ENCODE measurements at regions not wholly inside any gene's neighbourhood (a gene's known extent, or its start where the extent isn't known, plus 50 kb on each side); places are given as distances from the start of the nearest gene placed in this dataset.

DNA sequence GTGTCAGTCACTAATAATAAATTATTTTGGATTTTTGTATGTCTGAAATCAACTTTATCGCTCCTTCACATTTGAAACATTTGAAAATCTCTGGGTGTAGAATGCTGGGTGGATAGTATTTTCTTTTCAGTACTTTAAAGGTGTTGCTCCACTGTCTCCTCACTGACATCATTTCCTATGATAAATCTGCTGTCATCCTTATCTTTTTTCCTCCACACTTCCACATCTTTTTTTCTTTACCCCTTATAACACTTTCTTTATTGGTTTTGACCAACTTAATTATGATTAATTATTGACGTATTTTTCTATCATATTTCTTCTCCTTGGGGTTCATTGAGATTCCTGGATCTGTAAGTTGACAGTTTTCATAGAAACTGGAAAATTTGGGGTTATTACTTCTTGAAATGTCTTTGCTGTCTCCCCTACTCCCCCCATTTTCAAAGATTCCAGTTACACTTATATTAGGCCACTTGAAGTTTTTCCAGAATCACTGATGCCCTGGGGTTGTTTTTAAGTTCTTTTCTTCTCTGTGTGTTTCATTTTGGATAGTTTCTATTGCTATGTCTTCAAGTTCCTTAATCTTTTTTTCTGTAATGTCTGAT lies 177.5 kb upstream of the DIO3 start:
- no peak for DNase-seq

DNA sequence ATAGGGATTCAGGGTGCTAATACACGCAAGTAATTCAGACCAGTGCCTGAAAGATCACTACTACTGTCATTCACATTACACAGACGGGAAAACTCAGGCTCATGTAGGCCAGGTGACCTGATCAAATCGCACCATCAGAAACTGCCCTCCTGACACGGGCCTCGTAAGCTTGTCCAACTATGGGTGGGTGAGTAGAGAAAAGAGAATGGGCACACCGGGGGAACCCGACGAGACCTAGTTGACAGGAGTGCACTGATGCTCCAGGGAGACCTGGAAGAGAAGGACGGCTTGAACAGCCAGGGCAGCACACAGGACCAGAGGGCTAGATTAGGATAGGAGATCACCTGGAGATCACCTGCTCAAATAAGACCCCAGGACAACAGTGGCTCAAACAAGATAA lies 166.9 kb upstream of the DIO3 start:
- no peak for DNase-seq

DNA sequence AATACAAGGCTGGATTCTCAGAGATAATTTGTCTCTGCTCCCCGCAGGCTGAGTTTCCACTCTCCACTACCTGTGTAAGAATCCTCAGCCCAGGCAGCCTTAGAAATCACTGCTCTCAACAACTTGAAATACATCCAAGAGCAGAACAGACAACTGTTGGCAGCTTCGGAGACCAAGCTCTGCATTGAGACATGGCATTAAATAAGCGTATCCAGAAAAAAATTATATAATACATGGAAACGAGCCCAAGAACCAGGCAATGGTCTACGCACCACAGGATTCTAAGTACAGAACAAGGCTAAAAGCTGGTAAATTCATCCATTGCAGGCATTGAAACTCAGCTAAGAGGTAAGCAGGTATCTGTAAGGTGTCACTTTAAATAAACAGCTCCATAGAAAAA lies 165.5 kb upstream of the DIO3 start:
- DNase-seq, result no peak

DNA sequence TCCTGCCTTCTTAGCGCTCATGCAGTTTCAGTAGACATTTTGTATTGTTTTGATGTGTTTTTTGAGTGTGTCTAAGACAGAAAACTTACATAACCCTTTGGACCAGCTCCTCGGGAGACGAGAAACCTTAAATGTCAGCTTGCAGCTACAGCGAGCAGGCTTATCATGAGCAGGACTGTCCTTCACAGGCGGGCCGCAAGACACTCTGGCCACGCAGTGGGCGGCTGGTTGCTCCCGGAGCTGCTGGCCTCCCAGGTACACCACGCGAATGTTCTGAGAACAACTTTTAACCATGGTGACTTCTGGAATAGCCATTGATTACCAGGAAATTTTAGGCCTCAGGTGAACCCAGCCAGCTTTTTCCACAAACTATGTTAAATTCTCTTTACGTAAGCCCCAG lies 164.1 kb upstream of the DIO3 start:
- no peak for DNase-seq

DNA sequence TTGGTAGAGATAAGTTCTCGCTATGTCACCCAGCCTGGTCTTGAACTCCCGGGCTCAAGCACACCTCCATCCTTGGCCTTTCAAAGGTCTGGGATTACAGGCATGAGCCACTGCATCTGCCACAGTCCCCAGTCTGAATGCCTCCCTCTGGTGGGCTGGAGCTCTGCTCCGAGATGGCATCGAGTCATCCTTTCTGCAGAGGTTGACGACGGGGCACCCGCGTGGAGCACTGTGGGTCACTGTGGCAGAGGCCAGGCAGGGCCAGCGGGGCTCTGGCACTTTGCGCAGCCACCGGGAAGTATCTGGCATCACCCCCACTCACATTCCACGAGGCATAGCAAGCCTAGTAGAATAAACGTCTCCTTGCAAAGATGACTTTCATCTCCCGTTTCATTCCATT lies 163.3 kb upstream of the DIO3 start:
- DNase-seq, result no peak

DNA sequence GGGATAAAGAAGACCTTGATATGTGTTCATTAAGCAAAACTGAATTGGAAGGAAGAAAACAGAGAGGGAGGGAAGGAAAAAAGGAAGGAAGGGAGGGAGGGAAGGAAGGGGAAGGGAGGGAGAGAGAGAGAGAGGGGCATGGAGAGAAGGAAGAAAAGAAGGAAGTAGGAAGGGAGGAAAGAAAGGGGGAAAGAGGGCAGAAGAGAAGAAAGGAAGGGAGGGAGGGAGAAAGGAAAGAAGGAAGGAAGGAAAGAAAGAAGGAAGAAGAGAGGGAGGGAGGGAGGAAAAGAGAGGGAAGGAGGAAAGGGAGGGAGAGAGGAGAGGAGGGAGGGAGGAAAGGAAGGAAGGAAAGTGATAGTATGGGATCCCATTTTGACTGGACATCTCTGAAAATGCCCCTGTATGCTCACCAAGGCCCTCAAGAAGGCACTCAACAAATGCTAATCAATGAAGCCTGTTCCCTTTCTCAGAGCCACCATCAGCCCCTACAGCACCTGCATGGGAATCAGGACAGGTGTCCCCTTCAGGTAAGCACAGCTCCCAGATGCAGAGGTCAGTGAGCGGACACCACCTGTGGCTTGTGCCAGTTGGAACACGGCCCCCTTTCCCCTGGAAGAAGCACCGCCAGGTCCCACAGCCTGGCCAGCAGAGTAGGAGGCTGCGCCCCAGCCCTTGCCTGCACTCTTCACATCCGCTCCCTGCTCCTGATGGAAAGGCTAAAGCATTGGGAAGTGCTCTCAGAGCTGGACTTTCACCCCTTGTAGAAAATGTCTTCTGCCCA lies 161.4 kb upstream of the DIO3 start:
- no peak for DNase-seq

DNA sequence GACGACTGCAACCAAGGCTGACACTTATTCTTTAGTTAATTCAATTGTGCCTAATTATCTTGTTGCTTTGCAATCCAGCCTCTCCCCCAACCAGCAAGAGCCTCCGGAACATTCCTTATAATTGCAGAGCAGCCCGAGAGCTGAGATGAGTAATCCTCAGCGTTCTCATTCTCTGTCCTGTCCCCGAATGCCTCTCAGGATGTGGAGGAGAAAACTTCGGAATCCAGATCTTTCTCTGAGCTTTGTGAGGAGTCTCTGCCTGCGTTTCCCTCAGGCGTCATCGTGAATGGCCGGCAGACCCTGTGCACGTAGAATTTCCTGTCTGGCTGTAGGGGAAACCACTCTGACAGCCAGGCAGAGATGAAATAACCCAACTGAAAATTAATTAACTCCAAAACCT lies 160.5 kb upstream of the DIO3 start:
- DNase-seq, result no peak

DNA sequence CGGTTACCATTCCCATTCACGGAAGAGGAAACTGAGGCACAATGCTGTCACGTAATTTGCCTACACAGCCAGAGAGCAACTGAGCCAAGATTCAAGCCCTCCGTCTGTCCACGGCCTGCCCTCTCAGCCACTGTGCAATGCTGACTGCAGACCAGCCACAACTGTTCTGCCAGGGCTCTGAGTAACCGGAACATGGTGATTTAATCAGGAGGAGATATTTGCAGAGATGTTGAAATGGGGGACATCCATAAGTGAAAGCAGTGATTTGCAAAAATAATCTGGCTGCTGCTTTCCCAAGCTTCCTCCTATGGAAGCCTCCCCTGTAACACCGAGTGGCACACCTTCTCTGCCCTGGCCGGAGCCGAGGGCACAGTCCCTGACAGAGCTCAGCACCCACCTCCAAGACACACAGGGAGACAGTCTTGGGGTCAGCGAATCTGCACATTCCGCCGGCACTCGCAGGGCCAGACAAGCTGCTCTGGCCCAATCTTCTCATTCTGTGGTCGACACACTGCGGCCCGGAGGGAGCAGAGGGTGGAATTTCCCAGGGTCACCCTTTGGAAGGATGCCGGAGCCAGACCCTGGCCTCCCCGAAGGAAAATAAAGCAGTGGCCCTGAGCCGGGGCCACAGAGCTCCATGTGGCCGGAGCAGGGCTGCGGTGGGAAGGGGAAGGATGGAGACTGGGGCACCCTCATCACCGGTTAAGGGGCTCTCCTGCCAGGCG lies 158.2 kb upstream of the DIO3 start:
- DNase-seq, result no peak

DNA sequence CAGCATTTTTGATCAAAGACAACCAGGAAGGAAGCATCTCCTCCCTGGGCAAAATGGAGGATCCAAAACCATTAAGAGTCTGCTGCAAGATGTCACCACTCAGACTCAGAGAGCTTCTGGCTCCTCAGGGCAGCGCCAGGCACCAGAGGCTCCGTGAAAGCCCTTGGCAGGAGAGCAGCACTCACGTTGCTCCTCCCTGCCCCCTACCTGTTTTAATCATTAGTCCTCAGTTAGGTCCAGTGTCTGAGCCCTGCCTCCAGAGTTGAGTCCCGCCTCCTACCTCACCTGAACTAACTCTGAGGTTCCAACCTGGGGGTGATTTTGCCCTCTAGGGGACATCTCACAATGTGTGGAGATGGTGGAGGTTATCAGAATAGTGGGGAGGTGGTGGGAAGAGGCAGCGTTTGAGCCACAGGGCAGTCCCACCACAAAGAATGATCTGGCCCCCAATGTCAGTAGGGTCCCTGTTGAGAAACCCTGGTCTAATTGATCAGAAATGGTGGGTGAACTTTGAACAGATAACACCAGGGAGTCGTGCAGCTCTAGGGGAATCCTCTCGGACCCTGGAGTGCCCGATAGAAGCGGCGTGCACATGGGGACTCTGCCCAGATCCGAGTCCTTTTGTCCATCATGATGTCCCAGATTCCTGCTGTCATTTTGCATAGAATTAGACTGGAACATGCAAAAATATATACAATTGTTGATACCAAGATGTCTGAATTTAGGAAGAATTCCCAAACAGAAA lies 156.7 kb upstream of the DIO3 start:
- DNase-seq, result no peak

DNA sequence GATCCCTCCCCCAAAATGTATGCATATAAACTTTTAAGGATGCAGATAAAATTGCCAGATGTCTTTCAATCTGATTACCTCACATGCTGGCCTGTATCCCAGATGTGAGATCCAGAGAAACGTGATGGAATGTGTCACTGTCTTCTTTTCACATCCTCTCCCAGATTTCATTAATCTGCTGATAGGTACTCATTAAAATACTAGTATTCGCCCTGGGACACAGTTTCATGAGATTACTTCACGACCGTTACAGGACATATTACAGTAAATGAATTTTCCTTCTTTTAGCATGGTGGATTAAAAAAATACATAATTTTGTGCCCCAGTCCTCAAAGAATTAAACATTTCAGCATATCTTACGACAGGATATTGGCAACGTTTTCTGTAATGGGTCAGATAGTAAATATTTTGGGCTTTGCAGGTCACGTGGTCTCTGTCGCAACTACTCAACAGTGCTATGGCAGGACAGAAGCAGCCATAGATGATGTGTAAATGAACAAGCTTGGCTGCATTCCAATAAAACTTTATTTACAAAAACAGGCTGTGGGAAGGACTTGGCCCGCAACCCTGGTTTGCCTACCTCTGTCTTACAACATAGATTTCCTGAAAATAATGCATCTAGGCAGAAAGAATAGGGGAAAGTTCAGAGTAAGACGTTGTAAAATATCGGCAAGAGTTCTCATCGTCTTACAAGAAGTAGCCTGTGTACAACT lies 156.0 kb upstream of the DIO3 start:
- no peak for DNase-seq

DNA sequence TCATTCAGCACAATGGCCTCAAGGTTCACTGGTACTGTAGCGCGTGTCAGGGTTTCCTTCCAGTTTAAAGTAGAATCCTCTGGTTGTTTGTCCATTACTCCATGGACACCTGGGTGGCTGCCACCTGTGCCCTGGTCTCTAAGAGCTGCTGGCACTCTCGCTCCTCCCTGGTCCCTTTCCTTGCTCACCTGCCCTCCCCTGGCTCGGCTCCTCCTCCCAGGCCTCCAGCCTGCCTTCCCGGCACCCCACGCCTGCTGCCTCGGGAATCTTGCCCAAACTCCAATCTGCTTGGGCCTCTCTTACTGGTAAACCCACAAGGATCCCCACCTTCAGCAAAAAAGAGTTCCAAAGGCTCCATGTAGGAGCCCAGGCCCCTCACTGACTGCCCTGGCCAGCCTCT lies 154.4 kb upstream of the DIO3 start:
- no peak for DNase-seq

DNA sequence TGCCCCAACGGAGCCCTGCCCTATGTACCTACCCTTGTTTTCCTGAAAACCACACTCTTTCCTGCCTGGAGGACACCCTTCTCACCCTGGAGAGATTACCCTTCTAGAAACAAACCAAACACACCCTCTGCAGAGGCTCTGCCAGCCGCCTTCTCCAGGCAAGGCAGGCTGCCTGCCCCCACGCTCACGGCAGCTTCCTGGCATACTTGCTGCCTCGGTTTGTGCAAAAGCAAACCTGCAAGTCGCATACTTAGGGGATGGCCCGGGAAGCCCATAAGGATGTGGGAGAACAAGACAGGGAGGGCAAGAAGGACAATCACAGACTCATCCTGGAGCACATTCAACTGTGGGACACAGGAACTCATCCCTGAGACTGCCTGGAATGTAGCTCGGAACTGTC lies 154.0 kb upstream of the DIO3 start:
- DNase-seq, result no peak

DNA sequence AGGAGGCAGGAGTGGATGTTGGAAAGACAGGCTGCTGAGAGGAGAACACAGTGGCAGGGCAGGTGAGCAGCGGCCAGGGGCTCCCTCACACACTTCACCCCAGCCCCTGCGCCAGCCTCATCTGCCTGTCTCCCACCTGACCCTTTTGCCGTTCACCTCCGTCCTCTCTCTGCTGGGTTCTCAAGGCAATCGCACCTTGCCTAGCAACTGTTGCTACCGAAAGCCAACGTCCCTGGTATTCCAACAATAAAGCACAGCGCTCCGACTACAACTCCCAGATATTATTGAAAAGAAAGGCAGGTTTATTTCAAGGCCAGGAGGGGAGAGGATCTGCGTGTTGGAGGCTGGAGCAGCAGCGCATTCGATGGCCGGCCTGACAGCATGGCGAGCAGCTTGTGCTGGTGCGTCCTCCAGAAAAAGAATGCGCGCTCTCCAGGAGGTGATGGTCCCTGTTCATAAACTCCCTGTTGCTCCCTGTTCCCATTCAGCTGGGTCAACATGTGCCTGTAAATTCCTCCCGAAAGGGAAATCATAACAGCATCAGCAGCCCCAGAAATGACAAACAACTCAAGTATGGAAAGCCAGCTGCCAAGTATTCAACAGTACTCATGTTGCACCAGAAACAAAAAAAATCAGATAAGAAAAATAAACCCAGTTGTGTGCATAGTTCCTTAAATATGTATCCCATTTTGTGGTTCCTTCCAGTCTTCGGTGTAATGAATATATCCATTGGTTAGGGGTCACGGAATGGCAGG lies 153.0 kb upstream of the DIO3 start:
- no peak for DNase-seq

DNA sequence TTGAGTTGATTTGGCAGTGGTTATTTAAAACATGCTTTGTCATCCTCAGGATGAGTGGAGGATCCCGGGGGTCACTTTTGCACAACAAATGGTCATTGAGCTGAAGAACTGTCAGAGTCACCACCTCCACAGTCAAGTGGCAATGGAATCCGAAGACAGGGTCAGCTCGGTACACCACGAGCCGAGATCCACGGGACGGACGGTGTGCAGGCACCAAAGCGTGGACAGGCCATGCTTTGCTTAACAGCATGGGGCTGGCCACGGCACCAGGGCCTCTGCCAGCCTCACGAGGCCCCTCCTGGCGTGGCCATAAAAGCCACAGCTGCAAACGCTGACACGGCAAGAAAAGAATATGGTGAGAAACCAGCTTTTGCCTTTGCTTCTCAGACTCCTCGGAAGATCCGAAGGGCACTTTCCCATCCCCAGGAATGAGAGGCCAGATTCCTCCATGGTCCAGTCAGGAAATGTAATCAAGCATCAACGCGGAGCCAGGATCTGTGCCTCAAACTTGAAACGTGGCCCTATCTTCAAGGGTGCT lies 152.2 kb upstream of the DIO3 start:
- DNase-seq, result no peak

DNA sequence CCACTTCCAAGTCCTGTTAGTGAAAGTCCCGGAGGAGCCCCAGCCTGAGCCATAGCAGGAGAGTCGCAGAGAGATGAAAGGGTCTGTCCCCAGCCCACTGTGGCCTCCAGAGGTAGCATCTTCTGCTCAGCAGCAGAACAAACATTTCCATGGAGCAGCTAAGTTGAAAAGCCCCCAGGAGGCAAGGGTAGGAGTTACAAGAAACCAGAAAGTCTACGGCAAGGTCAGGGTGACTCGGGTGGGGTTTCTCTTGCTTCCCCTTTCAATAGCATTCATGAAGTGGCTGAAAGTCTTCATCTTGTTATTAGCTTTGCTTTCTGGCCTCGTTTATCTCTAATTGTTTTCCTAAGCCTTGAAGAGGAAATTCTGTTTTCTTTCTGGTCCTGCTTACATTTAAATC lies 151.2 kb upstream of the DIO3 start:
- no peak for DNase-seq

DNA sequence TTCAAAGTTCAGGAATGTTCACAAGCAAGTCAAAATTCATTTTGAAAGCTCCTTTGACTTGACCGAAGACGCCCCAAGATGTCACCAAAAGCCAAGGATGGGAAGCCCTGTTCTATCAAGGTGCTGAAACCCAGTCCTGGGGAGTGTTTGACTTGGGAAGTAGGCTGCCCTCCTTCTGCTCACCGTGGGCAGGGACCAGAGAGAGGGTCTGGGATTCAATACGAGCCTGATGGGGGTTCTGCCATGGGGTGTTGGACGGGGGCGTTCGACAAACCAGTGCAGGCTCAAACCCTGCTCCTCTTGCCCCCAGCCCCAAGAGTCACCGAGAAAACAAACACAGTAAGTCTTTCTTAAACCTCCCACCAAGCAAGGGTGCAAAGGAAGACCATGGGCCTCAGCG lies 150.1 kb upstream of the DIO3 start:
- DNase-seq, result no peak

DNA sequence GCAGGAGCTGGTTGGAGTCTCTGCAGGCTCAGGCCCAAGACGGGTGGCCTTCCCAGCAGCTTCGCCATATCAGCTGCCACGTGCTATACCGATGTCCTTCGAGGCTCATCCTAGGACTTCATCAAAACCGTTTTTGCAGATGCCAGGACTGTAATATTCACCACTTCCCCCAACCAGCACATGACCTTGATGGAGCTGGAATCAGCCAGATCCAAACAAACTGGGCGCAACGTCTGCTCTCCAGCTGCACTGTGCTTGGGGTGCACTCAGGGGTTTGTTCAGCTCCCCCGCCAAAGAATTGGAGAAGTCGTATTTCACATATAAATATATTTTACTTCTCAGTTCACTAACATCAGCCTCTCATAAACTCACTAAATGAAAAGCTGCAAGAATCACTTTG lies 149.5 kb upstream of the DIO3 start:
- no peak for DNase-seq

DNA sequence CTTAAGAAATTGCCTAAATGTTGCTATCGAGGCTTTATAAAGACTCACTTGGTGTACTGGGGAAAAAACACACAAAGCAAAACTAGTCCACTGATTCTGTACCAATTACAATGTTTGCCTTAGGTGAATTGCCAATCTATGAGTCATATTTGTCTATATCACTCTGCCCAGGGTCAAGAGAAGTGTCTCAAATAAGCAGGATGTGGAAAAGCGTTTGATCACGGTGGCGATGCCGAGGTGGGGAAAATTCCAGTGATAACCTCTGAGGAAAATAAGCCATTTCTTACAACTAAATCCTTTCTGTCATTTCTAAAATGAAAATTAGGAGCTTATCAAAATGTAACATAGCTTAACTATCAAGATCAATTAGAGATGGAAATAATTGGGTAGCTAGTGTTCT lies 148.6 kb upstream of the DIO3 start:
- no peak for DNase-seq

DNA sequence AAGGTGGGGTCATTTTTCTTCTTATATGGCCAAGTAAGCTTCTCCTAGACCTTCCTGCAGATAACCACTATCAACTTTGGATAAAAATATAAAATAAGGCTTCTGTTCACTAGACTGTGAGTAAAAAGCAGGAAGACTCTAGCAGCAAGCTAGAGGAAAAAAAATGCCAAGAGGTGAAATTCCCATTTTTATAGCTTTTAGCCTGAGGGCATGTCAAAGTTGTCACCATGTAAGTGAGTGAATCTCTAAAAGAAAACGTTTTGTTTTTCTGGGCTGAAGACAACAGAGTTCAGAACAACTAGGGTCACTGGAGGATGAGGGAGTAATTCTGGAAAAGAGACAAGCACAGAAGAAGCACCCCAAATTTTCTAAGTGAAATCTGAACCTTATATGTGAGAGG lies 143.9 kb upstream of the DIO3 start:
- DNase-seq, result no peak

DNA sequence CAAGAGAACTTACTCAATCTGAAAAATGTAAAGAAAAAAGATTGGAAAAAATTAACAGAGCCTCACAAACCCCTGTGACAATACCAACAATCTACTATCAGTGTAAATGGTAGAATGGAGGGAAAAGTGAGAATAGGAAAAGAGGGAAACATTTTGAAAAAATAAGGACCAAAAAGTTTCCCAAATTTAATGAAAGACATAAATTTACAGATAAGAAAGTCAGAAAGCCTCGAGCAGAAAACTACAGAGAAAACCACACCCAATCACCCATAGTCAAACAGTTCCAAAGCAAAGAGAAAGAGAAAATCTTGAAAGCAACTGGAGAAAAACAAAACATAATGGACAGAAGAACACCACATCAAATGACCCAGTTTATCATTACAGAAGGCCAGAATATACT lies 142.7 kb upstream of the DIO3 start:
- no peak for DNase-seq

DNA sequence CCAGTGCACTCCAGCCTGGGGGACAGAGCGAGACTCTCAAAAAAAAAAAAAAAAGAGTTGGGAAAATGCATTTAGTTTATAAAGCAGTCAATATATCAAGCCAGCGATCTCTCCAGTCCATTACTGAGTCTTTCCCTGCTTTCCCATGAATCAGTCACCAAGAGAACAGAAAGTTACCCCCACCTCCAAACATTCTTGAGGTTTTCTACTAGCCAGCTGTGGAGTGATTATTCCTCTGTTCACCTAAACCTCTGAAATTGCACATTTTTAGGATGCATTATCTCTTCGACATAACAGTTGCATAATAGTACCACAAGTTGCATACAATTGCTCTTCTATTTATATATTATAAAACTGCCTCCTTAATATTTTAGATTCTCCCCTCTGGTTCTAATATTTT lies 134.8 kb upstream of the DIO3 start:
- DNase-seq, result no peak

DNA sequence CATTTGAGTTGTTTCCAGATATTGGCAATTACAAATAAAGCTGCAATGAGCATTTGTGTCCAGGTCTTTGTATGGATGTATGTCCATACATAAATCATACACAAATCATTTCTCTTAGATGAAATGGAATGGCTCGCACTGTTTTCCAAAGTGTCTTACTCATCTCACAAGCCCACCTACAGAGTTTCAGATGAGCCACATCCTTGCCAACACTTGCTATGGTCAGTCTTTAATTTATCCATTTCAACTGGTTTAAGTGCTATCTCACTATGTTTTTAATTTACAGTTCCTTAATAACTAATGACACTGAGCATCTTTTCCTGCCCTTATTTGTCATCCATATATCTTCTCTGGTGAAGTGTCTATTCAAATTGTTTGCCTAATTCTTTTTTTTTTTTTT lies 132.9 kb upstream of the DIO3 start:
- DNase-seq, result no peak
